CD8-positive, alpha-beta memory T cell (primary cell): ENCODE measurements at regions not wholly inside any gene's neighbourhood (a gene's known extent, or its start where the extent isn't known, plus 50 kb on each side); places are given as distances from the start of the nearest gene placed in this dataset.

Source experiments
- CTCF ChIA-PET: fragments of 350-600 bp; sonication (Branson Sonifier 250); formaldehyde crosslinking; loops from one replicate; lab custom pipeline; 2021; ENCODE audit warnings: antibody characterized with exemption; lab: Charles Lee
- POLR2A ChIA-PET: fragments of 350-600 bp; sonication (Branson Sonifier 250); formaldehyde crosslinking; loops from one replicate; lab custom pipeline; 2021; ENCODE audit warnings: antibody characterized with exemption; lab: Charles Lee
- DNase-seq, 5 donors: peaks; one replicate each; pipeline versions ENCODE4 v3.0.0 to v3.0.0-alpha.2; 2020 to 2022; ENCODE audit warnings: mixed read lengths in 1 of 5
- H3K27ac ChIP-seq: one replicate; pipeline ENCODE4 v1.7.0; 2013; ENCODE audit warnings: low read depth, mild to moderate bottlenecking, low read length, moderate library complexity
- H3K27me3 ChIP-seq: 2 replicates; pipeline ENCODE4 v1.7.0; 2013; ENCODE audit warnings: low read length, mild to moderate bottlenecking; ENCODE audit not compliant: insufficient read depth, poor library complexity, severe bottlenecking
- H3K36me3 ChIP-seq: 2 replicates; pipeline ENCODE4 v1.7.0; 2013; ENCODE audit warnings: mild to moderate bottlenecking, low read length, moderate library complexity; ENCODE audit not compliant: insufficient read depth
- H3K4me1 ChIP-seq: 2 replicates; pipeline ENCODE4 v1.7.0; 2013; ENCODE audit warnings: mild to moderate bottlenecking, low read length, moderate library complexity; ENCODE audit not compliant: insufficient read depth
- H3K4me3 ChIP-seq: 2 replicates; pipeline ENCODE4 v1.7.0; 2013; ENCODE audit warnings: mild to moderate bottlenecking, low read length
- H3K9me3 ChIP-seq: 2 replicates; pipeline ENCODE4 v1.7.0; 2013; ENCODE audit warnings: mild to moderate bottlenecking, low read length
- H3K27ac Mint-ChIP-seq, 8 donors: one replicate each; pipeline ENCODE4 v1.8.0; 2020 to 2021; ENCODE audit warnings: mixed read lengths in 8 of 8, mild to moderate bottlenecking in 6 of 8, inconsistent platforms in 3 of 8, moderate library complexity in 3 of 8
- H3K27me3 Mint-ChIP-seq, 2 donors: one replicate each; pipeline ENCODE4 v1.8.0; 2020 to 2021; ENCODE audit warnings: mixed read lengths in 2 of 2, mild to moderate bottlenecking in 1 of 2, moderate library complexity in 1 of 2
- H3K36me3 Mint-ChIP-seq, 3 donors: one replicate each; pipeline ENCODE4 v1.8.0; 2020 to 2021; ENCODE audit warnings: mixed read lengths in 3 of 3, inconsistent platforms in 1 of 3, mild to moderate bottlenecking in 1 of 3
- H3K4me1 Mint-ChIP-seq, 3 donors: one replicate each; pipeline ENCODE4 v1.8.0; 2020 to 2021; ENCODE audit warnings: mixed read lengths in 3 of 3, inconsistent platforms in 1 of 3, mild to moderate bottlenecking in 1 of 3
- H3K4me3 Mint-ChIP-seq, 7 donors: one replicate each; pipeline ENCODE4 v1.8.0; 2020 to 2021; ENCODE audit warnings: mixed read lengths in 7 of 7, mild to moderate bottlenecking in 6 of 7, moderate library complexity in 4 of 7, inconsistent platforms in 2 of 7
- H3K9me3 Mint-ChIP-seq, 5 donors: one replicate each; pipeline ENCODE4 v1.8.0; 2020 to 2022; ENCODE audit warnings: mixed read lengths in 5 of 5, mild to moderate bottlenecking in 3 of 5, moderate library complexity in 2 of 5, inconsistent platforms in 1 of 5

DNA sequence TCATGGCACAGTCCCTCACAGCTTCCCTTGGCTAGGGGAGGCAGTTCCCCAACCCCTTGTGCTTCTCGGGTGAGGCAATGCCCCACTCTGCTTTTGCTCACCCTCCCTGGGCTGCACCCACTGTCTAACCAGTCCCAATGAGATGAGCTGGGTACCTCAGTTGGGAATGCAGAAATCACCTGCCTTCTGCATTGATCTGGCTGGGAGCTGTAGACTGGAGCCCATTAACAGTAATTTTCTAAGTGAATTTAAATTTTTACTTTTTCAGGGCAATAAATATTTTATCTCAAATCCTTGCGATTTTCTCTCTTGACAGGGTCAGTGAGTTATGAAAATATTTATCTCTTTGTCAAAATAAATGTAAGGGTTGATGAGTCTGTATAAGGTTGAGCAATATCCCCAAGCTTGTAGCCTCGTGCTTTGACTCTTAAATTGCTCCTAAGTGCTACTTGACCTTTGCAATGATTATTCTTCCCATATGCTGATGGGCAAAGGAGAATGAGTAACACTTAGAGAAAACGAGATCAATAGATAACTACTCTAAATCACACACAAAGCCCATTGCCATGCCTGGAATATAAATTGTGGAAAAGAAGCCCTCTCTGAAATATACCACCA, 82.1 kb upstream of the MOCS2 start:
- Mint-ChIP-seq H3K4me3 (no peak overlapping the region), H3K27ac (no peak overlapping the region), H3K4me1 (no peaks in the 10 kb centered on the region), H3K36me3 (peaks cover 0 to 3% (median 0%) of the 10 kb centered on the region in 3 donors), H3K9me3 (peaks cover 0 to 10% (median 3%) of the 10 kb centered on the region in 5 donors), H3K27me3 (peaks cover 10 to 34% of the 10 kb centered on the region in 2 donors)
- peak in 1 of 5 donors; percentile 25 for DNase-seq
- Histone ChIP-seq H3K9me3 (no peaks in the 10 kb centered on the region), H3K36me3 (no peaks in the 10 kb centered on the region), H3K27me3 (peaks cover 8% of the 10 kb centered on the region), H3K4me3 (no peak overlapping the region), H3K27ac (no peak overlapping the region), H3K4me1 (no peaks in the 10 kb centered on the region)
- ChIA-PET POLR2A (no interaction called here), CTCF (no interaction called here)

DNA sequence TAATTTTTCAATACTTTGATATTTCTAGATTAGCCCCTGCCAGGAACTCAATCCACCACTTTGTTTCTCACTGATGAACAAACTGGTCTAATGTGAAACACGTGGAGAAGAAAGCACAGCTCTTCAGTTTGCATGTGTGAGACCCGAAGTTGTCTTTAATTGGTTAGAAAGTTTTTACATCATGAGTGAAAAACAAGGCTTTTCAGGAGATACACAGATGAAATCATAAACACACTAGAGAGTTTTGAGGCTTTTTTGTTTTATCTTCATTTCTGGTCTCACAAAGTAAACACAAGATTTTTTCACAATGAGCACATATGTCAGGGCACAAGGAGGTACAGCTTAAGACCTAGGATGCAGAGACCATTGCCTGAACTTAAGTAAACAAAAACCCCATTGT, 84.5 kb upstream of the MOCS2 start:
- Mint-ChIP-seq H3K27ac (no peak overlapping the region), H3K27me3 (peaks cover 13 to 39% of the 10 kb centered on the region in 2 donors), H3K36me3 (peaks cover 0 to 1% (median 0%) of the 10 kb centered on the region in 3 donors), H3K9me3 (peaks cover 0 to 10% (median 0%) of the 10 kb centered on the region in 5 donors), H3K4me3 (no peak overlapping the region), H3K4me1 (no peaks in the 10 kb centered on the region)
- no peaks in the 10 kb centered on the region for H3K9me3 ChIP-seq
- ChIA-PET CTCF (no interaction called here), POLR2A (no interaction called here)
- DNase-seq: no peak
- no peak overlapping the region for H3K27ac ChIP-seq
- no peak overlapping the region for H3K4me3 ChIP-seq
- H3K27me3 ChIP-seq: peaks cover 8% of the 10 kb centered on the region
- no peaks in the 10 kb centered on the region for H3K4me1 ChIP-seq
- H3K36me3 ChIP-seq: no peaks in the 10 kb centered on the region

DNA sequence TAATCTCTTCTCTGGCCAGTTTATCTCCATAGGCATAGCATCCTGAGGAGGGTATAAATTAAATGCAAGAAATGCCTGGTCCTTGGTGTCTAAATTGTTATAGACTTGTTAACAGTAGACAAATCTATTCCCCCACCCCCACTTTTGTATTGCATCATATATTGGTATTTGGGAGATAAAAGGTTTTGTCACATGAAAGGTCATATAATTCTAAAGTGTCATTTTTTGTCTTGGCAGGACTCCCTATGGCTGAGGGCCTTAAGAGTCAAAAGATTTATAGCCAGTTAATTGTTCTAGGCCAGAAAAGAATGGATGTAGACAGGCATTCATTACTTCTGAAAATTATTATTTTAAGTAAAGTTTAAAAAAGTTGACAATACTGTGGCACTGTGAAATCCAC, 90.3 kb upstream of the MOCS2 start:
- DNase-seq: no peak
- H3K9me3 Mint-ChIP-seq: no peaks in the 10 kb centered on the region
- no peaks in the 10 kb centered on the region for H3K4me1 Mint-ChIP-seq
- POLR2A ChIA-PET: no interaction called here
- no peaks in the 10 kb centered on the region for H3K36me3 Mint-ChIP-seq
- no peak overlapping the region for H3K4me3 Mint-ChIP-seq
- H3K27me3 Mint-ChIP-seq: peaks cover 4 to 11% of the 10 kb centered on the region in 2 donors
- Histone ChIP-seq H3K36me3 (no peaks in the 10 kb centered on the region), H3K4me3 (no peak overlapping the region), H3K4me1 (no peaks in the 10 kb centered on the region), H3K9me3 (no peaks in the 10 kb centered on the region), H3K27ac (no peak overlapping the region), H3K27me3 (peaks cover under 1% of the 10 kb centered on the region)
- CTCF ChIA-PET: no interaction called here
- H3K27ac Mint-ChIP-seq: no peak overlapping the region

DNA sequence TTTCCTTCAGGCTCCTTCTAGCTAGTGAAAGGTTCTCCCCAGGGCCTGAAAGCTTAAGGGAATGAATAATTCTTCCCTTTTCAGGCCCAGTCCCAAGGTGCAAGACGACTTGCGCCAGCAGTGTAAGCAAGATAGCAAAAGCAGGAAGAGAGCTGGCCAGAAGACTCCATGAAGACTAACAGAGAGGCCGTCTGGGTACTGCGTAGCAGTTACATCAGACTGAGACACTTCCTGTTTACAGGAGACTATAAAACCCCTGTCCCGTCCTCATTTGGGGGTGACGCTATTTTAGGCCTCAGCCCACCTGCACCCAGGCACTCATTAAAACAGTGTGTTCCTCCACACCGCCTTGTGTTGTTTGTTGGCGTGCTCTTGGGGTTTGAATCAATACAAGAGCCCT, 90.7 kb upstream of the MOCS2 start:
- ChIA-PET CTCF (no interaction called here), POLR2A (no interaction called here)
- DNase-seq: no peak
- no peak overlapping the region for H3K27ac ChIP-seq
- no peaks in the 10 kb centered on the region for H3K4me1 ChIP-seq
- H3K9me3 ChIP-seq: no peaks in the 10 kb centered on the region
- H3K36me3 Mint-ChIP-seq: no peaks in the 10 kb centered on the region
- no peaks in the 10 kb centered on the region for H3K9me3 Mint-ChIP-seq
- H3K4me1 Mint-ChIP-seq: no peaks in the 10 kb centered on the region
- H3K27me3 Mint-ChIP-seq: peaks cover 4 to 9% of the 10 kb centered on the region in 2 donors
- no peaks in the 10 kb centered on the region for H3K27me3 ChIP-seq
- H3K27ac Mint-ChIP-seq: no peak overlapping the region
- H3K36me3 ChIP-seq: no peaks in the 10 kb centered on the region
- no peak overlapping the region for H3K4me3 Mint-ChIP-seq
- no peak overlapping the region for H3K4me3 ChIP-seq

DNA sequence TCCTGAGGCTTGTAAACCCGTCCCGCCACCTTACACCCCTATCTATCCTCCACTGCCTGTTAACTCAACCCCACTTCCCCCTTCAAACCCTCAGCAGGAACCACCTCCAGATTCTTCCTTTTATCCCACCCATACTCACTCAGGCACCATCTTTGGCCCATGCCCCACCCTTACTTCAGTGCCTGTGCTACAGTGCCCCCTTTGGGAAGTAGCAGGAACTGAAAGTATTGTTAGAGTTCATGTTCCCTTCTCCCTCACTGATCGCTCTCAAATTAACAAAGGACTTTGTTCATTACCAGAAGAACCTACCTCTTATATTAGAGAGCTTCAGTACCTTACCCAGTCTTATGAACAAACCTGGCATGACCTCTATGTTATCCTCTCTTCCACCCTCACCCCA, 92.2 kb upstream of the MOCS2 start:
- no peaks in the 10 kb centered on the region for H3K27me3 ChIP-seq
- Mint-ChIP-seq H3K36me3 (no peaks in the 10 kb centered on the region), H3K4me3 (no peak overlapping the region), H3K27ac (no peak overlapping the region), H3K4me1 (no peaks in the 10 kb centered on the region), H3K9me3 (no peaks in the 10 kb centered on the region), H3K27me3 (peaks cover 7 to 8% of the 10 kb centered on the region in 2 donors)
- no peak for DNase-seq
- no peaks in the 10 kb centered on the region for H3K36me3 ChIP-seq
- CTCF ChIA-PET: no interaction called here
- H3K27ac ChIP-seq: no peak overlapping the region
- H3K4me1 ChIP-seq: no peaks in the 10 kb centered on the region
- POLR2A ChIA-PET: no interaction called here
- H3K4me3 ChIP-seq: no peak overlapping the region
- H3K9me3 ChIP-seq: no peaks in the 10 kb centered on the region

DNA sequence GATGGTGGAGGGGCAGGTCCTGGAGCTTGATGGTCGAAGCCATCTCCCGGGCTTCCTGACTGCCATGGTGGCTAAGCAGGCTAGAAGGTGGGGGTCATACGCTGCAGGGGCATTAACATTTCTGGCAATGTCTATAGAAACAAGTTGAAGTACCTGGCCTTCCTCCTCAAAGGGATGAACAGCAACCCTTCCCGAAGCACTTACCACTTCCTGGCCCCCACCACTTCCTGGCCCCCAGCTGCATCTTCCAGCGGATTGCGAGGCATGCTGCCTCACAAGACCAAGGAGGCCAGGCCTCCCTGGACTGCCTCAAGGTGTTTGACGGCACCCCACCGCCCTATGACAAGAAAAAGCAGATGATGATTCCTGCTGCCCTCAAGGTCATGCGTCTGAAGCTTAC, 97.0 kb upstream of the MOCS2 start:
- no peaks in the 10 kb centered on the region for H3K9me3 Mint-ChIP-seq
- H3K36me3 ChIP-seq: no peaks in the 10 kb centered on the region
- no peaks in the 10 kb centered on the region for H3K4me1 ChIP-seq
- no peak for DNase-seq
- no peak overlapping the region for H3K4me3 Mint-ChIP-seq
- H3K36me3 Mint-ChIP-seq: no peaks in the 10 kb centered on the region
- POLR2A ChIA-PET: no interaction called here
- CTCF ChIA-PET: no interaction called here
- no peak overlapping the region for H3K27ac ChIP-seq
- no peak overlapping the region for H3K27ac Mint-ChIP-seq
- H3K27me3 ChIP-seq: no peaks in the 10 kb centered on the region
- no peaks in the 10 kb centered on the region for H3K4me1 Mint-ChIP-seq
- H3K4me3 ChIP-seq: no peak overlapping the region
- peaks cover 4 to 5% of the 10 kb centered on the region in 2 donors for H3K27me3 Mint-ChIP-seq
- no peaks in the 10 kb centered on the region for H3K9me3 ChIP-seq

DNA sequence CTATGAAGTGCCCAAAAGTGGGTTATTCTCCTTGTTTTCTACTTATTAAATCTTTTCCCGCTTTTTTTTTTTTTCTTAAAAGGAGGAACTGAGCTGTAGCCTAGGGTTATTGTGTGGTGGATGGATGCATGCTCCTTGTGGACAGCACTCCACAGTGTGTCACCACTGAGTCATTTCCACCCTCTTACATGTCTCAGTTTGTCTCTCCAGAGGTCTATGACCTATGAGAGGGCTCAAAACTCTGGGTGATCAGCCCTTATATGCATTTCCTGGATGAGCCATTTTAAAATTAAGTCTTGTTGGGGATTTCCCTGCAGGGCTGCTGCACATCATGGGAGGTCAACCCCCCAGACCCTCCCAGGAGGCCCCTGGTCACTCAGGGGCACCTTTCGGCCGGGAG, 102.2 kb upstream of the MOCS2 start:
- Mint-ChIP-seq H3K36me3 (no peaks in the 10 kb centered on the region), H3K27ac (no peak overlapping the region), H3K4me3 (no peak overlapping the region), H3K9me3 (peaks cover 0 to 11% (median 3%) of the 10 kb centered on the region in 5 donors), H3K27me3 (peaks cover 5 to 15% of the 10 kb centered on the region in 2 donors), H3K4me1 (no peaks in the 10 kb centered on the region)
- H3K27me3 ChIP-seq: no peaks in the 10 kb centered on the region
- no peak overlapping the region for H3K4me3 ChIP-seq
- H3K9me3 ChIP-seq: no peaks in the 10 kb centered on the region
- no peak for DNase-seq
- no peaks in the 10 kb centered on the region for H3K36me3 ChIP-seq
- CTCF ChIA-PET: no interaction called here
- no peaks in the 10 kb centered on the region for H3K4me1 ChIP-seq
- H3K27ac ChIP-seq: no peak overlapping the region
- POLR2A ChIA-PET: no interaction called here

DNA sequence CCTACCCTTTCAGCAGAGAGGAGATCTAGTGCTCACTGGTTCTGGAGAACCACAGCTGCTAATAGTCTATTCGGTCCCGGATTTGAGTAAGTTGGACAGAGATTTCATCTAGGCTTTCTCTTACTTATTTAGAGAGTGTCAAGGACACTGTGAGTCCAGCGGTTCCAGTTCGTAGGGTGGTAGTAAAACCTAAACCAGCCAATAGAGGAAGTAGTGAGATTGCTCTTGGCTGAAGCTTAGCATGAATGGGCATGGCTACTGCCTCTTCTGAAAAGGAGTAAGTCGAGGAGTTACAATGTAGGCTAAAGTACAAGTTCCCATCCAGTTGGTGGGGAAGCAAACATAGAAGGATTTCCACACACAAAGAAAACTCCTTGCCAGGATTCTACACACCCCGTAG, 109.6 kb upstream of the MOCS2 start:
- H3K36me3 Mint-ChIP-seq: no peaks in the 10 kb centered on the region
- Histone ChIP-seq H3K9me3 (no peaks in the 10 kb centered on the region), H3K27me3 (no peaks in the 10 kb centered on the region), H3K27ac (no peak overlapping the region), H3K36me3 (no peaks in the 10 kb centered on the region), H3K4me3 (no peak overlapping the region), H3K4me1 (no peaks in the 10 kb centered on the region)
- POLR2A ChIA-PET: no interaction called here
- CTCF ChIA-PET: interaction anchor here (0.7 kb wide), 1 partner anchor 20 kb away, joined by 3 read pairs; no protein-coding TSS in a partner anchor
- H3K9me3 Mint-ChIP-seq: peaks cover 0 to 18% (median 5%) of the 10 kb centered on the region in 5 donors
- H3K4me1 Mint-ChIP-seq: no peaks in the 10 kb centered on the region
- H3K27ac Mint-ChIP-seq: no peak overlapping the region
- H3K27me3 Mint-ChIP-seq: peaks cover 3 to 5% of the 10 kb centered on the region in 2 donors
- DNase-seq: no peak
- no peak overlapping the region for H3K4me3 Mint-ChIP-seq
